NCI-H187 (cell line): ENCODE measurements at regions not wholly inside any gene's neighbourhood (a gene's known extent, or its start where the extent isn't known, plus 50 kb on each side); places are given as distances from the start of the nearest gene placed in this dataset.
A peak's percentile ranks its signal among the peaks of the same experiment; 100 is the strongest.

Source experiments
- DNase-seq, 2 experiments: peaks; one replicate each; lab custom pipeline; 2025; lab: John Stamatoyannopoulos, UW

GRCh38 chr12:20967756-20968155 is 157.3 kb downstream of the SLCO1B3 start:
- no peak for DNase-seq

GRCh38 chr12:20969766-20970165 is 159.3 kb downstream of the SLCO1B3 start:
- DNase-seq: no peak

GRCh38 chr12:20985399-20985798 is 145.6 kb upstream of the SLCO1B1 start:
- DNase-seq: no peak

GRCh38 chr12:21001778-21002177 is 129.2 kb upstream of the SLCO1B1 start:
- DNase-seq: no peak

GRCh38 chr12:21025656-21026055 is 105.3 kb upstream of the SLCO1B1 start:
- no peak for DNase-seq

- DNase-seq: peak; percentile 39 to 49
These were observed 104.7 kb upstream of the SLCO1B1 start for GRCh38 chr12:21026302-21026701.

GRCh38 chr12:21054334-21054733 is 76.7 kb upstream of the SLCO1B1 start:
- no peak for DNase-seq

GRCh38 chr12:21065845-21066244 is 65.1 kb upstream of the SLCO1B1 start:
- peak in 1 of 2 experiments; percentile 2 for DNase-seq

GRCh38 chr12:21073129-21073528 is 57.9 kb upstream of the SLCO1B1 start:
- no peak for DNase-seq

- no peak for DNase-seq
These were observed 57.1 kb upstream of the SLCO1B1 start for GRCh38 chr12:21073822-21074460.
